Activated T-cell treated with anti-CD3 and anti-CD28 coated beads for 24 hours (primary cell): ENCODE measurements at regions not wholly inside any gene's neighbourhood (a gene's known extent, or its start where the extent isn't known, plus 50 kb on each side); places are given as distances from the start of the nearest gene placed in this dataset.

Source experiments
- DNase-seq: peaks from one replicate; pipeline ENCODE4 v3.0.0-alpha.2; 2020; ENCODE audit warnings: low read depth

DNA sequence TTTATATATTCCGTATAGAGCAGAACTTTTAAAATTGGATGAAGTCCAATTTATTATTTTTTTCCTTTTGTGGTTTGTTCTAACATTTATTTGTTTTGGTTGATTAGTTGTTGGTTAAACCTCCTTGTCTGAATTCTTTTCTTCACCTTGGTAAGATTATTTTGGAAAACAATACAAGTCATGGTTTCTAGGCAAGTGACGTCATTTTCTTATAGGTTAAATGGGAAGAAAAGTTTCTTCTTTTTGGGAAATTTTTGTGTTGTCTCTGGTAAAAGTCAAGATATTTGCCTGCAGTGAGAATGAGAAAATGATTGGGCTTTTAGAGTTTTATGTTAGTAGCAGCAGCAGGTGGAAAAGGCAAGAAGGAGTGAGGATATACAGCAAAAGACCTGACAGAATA is 197.9 kb downstream of the OTOR start:
- DNase-seq = no peak

- no peak for DNase-seq
These were observed 199.3 kb downstream of the OTOR start for GRCh38 chr20:16947479-16947878.

- DNase-seq = no peak
These were observed 203.7 kb downstream of the OTOR start for GRCh38 chr20:16951876-16952275.

GRCh38 chr20:16952965-16953364 is 204.8 kb downstream of the OTOR start:
- DNase-seq = no peak

DNA sequence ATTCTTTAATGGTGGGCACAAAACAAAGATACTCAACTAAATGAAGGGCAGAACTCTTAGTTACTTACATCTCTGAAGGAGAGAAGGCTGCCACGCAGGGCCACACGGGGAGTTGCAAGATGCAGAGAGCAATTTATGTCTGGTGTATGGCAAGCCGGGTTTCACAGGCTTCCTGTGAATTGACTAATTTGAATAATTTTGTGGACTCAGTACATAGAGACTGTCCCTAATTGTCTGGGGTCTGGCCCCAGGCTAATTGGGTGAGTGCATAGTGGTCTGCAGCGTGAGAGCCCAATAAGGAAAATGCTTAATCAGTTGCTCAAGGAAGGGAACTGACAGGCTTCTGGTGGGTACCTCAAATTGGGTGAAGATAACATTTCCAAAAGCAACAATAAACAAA is 205.7 kb downstream of the OTOR start:
- no peak for DNase-seq

- no peak for DNase-seq
These were observed 207.3 kb downstream of the OTOR start for GRCh38 chr20:16955462-16955861.

DNA sequence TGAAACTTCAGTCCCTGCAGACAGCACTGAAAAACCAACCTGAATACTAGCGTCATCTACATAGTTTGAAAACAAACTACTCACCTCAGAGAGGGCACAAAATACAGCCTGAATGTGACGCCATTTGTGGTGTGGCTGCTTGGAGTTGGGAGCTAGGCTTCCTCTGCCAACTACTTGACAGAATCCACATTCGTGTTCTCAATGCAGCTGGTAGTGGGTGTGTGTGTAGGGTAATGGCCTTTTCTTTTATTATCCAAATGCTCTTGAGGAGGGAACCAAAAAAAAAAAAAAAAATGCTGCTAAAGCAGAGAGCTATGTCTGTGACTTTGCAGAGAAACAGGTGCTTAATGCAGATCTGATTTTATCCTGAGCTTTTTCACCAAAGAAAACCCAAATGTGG is 207.8 kb downstream of the OTOR start:
- no peak for DNase-seq

GRCh38 chr20:16965401-16965800 is 217.2 kb downstream of the OTOR start:
- DNase-seq = no peak

DNA sequence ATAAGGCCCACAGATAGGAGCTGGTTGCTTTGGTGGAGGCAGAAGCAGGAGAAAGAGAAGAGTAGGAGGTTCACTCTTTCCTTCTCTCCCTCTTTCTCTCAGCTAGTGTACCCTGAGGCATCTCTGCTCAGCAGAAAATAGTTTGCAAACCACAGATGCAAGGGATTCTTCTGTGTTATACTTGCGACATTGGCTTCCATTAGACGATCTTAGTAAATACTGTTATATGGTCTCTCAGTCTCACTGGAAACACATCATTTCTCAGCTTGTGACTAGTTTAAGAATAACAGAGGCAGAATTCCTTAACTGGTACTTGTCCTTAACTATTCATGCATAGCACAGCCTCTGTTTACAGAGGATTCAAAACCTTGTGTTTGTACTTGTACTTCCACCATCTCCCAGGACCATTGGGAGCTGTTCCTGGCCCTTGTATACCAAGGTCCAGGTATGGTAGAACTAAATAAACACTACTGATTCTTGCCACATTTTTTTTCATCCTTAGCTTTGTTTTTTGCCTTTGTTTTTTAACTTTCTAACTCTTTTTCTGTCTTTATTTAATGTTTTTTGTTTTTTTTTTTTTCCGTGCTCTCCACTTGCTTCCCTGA is 218.2 kb downstream of the OTOR start:
- DNase-seq = no peak

DNA sequence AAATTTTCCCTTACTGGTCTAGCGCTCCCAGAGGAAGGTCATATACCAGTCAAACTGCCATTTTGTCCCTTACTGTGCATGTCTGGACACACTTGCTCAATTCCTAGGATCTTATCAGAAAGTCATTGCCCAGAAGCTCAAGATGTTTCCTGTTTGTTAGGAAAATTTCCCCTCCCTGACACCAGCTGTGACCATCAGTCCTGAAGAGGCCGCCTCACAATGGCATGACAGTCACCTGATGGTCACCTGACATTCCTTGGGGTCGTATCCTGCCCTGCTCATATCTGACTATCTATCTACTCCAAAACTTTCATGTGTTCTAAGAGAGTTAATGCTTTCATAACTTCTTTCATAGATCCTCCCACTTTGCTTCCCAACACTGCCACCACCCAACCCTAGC is 219.9 kb downstream of the OTOR start:
- no peak for DNase-seq

- DNase-seq = no peak
These were observed 222.6 kb downstream of the OTOR start for GRCh38 chr20:16970776-16971175.

DNA sequence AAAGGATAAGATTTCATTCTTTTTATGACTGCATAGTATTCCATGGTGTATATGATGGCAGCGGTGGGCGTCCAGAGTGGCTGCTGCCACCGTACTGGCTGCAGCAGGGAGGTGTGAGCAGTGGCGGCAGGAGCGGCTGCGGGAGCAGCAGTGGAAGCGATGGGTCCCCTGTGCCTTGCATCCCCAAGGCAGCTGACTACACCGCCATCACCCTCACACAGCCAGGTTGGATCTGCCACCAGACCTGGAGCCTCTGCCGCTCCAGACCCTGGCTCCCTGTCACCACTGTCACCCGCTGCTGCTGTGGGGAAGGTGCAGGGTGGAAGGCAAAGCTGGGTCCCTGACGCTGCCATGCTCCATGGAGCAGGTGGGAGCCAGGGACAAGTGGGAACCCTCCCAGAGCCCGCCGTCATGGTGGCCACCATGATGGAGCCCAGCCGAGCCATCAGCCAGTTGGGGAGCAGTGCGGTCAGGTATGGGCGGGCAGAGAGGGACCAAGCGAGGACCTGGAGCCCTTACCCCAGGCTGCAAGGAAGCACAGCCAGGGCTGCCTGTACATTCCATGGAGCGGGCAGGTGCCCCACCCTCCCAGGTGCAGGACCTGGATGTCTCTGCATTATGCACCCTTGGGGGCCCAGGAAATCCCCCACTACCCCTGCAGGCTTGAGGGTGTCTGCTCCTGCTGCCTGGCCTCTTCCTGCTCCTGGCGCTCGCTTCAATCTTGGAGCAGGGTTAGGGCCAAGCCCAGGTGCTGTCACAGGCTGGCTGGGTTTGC is 226.1 kb downstream of the OTOR start:
- DNase-seq = no peak

- DNase-seq = no peak
These were observed 226.7 kb downstream of the OTOR start for GRCh38 chr20:16974855-16975162.

GRCh38 chr20:16975682-16976081 is 227.5 kb downstream of the OTOR start:
- DNase-seq = no peak

DNA sequence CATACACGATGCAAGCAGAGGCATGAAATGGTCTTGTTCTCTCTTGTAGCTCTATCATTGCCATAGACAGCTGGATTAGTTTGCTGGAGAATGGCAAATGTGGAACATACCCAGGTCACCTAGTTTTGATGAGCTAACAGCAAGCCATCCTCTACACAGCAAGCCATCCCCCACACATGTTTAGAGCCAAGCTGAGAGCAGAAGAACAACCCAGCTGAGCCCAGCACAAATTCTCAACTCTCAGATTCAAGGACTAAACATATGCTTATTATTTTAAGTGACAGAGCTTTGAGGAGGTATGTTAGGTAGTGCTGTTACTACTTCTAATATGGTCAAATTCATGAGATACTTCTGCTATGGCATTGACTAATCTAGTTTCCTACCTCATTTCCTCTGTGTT is 230.3 kb downstream of the OTOR start:
- no peak for DNase-seq

DNA sequence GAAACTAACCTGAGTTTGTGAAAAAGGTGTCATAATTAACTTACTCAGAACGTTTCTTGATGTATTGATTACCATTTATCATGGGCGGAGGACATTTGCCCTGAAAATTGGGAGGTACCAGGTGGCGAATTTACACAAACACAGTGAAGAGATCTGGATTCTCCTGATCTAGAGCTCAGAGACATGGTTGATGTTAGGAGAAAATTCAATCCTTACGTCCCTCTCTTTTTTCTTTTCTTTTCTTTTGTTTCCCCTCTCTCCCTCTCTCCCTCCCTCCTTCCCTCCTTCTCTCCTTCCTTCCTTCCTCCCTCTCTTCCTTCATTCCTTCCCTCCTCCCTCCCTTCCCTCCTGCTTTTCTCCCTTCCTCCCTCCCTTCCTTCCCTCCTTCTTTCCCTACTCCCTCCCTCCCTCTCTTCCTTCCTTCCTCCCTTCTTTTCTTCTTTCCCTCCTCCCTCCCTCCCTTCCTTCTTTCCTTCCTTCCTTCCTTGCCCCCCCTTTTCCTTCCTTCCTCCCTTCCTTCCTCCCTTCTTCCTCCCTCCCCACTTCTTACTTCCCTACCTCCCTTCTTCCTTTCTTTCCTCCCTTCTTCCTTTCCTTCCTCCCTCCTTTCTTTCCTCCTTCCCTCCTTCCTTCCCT is 234.1 kb downstream of the OTOR start:
- DNase-seq = no peak

- DNase-seq = no peak
These were observed 236.3 kb downstream of the OTOR start for GRCh38 chr20:16984481-16984880.

DNA sequence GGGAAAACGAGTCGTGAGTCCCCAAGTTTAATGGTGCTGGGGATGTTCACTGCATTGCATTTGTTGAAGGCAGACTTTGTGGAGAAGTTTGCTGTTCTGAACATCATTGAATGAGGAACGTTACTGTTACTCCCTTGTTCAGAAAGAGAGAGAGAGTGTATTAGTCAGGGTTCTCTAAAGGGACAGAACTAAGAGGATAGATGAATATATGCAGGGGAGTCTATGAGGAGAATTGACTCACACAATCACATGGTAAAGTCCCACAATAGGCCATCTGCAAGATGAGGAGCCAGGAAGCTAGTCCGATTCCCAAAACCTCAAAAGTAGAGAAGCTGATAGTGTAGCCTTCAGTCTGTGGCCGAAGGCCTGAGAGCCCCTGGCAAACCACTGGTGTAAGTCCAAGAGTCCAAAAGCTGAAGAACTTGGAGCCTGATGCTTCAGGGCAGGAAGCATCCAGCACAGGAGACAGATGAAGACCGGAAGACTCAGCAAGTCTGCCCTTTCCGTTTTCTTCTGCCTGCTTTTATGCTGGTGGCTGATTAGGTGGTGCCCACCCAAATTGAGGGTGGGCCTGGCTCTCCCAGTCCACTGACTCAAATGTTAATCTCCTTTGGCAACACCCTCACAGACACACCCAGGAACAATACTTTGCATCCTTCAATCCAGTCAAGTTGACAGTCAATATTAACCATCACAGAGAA is 223.5 kb upstream of the PCSK2 start:
- no peak for DNase-seq

GRCh38 chr20:17010181-17010580 is 216.7 kb upstream of the PCSK2 start:
- no peak for DNase-seq

DNA sequence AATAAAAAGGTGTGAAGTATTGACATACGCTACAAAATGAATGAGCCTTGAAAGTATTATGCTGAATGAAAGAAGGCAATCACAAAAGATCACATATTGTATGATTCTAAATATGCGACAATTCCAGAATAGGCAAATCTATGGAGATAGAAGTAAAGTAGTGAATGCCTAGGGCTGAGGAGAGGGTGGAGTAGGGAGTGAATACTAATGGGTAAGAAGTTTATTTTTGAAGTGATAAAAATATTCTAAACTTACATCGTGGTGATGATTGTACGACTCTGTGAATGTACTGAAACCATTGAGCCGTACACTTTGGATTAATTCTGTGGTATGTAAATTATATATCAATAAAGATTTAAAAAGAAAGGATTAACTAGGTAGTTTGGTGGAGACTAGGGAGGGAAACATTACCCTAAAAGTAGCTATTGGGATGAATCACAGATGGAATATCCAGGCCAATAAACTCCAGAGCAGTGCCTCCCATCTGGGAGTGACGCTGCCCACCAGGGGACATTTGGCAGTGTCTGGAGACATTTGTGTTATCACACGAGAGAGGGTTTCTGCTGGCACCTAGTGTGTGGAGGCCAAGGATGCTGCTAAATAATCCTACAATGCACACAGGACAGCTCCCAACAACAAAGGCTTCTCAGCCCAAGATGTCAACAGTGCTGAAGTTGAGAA is 214.2 kb upstream of the PCSK2 start:
- no peak for DNase-seq

GRCh38 chr20:17014217-17014616 is 212.6 kb upstream of the PCSK2 start:
- no peak for DNase-seq

DNA sequence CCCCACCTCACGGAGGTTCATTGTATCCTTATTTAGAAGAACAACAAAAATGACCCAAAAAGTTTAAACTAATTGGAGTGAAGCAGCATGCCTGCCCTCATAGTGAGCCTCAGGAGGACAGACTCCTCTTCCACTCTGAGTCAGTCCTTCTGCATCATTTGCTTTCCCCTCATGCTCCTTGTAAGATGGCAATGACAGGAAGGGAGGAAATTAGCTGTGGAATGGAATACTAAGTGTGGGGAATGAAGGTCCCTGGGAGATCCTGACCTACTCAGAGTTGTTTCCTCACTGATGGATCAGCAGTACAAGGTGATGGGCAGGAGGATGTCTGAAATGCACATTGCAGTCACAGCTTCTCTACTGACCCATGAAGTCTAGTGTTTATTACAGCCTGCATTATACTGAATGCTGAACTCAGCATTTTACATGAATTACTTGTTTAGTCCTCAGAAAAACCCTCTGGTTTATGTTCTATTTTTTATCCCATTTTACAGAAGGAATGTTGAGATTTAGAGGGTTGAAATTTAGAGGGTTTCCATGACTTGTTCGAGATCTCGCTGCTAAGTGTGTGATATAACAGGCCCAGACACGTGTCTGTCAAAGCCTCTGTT is 212.0 kb upstream of the PCSK2 start:
- DNase-seq = no peak
